ENCODE measurements at regions not wholly inside any gene's neighbourhood (a gene's known extent, or its start where the extent isn't known, plus 50 kb on each side); places are given as distances from the start of the nearest gene placed in this dataset.

DNA sequence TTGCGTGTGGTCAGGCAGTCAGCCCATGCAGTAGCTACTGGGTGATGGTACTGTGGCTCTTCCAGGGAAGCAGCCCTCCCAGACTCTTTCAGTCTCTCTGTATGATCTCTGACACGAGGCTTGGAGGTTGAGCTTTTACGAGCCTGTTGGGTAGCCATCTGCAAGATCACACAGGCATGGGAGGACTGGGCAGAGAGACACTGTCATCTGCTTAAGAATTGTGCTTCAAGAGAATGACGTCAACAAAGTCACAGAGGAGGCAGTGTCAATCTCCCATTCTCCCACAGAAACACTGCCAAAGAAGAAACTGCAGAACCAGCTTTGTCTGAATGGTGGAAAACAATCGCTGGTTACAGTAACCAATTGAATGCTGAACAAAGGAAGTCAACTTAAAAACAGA is 78.4 kb upstream of the MC2R start:
- TF ChIP-seq, protein P1, sequence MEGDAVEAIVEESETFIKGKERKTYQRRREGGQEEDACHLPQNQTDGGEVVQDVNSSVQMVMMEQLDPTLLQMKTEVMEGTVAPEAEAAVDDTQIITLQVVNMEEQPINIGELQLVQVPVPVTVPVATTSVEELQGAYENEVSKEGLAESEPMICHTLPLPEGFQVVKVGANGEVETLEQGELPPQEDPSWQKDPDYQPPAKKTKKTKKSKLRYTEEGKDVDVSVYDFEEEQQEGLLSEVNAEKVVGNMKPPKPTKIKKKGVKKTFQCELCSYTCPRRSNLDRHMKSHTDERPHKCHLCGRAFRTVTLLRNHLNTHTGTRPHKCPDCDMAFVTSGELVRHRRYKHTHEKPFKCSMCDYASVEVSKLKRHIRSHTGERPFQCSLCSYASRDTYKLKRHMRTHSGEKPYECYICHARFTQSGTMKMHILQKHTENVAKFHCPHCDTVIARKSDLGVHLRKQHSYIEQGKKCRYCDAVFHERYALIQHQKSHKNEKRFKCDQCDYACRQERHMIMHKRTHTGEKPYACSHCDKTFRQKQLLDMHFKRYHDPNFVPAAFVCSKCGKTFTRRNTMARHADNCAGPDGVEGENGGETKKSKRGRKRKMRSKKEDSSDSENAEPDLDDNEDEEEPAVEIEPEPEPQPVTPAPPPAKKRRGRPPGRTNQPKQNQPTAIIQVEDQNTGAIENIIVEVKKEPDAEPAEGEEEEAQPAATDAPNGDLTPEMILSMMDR (IDR thresholded peaks at IDR 0.05; ENCODE audit: control extremely low read depth in 1 of 3, insufficient read depth in 1 of 3, low read depth in 1 of 3, low read length in 3 of 3) = no peak
- no peak for TF ChIP-seq SRF (IDR thresholded peaks at IDR 0.05; ENCODE audit: low read depth, low read length)
- TF ChIP-seq SIN3A (conservative IDR thresholded peaks at IDR 0.05 in 1 of 2, IDR thresholded peaks at IDR 0.05 in 1 of 2; ENCODE audit: low read depth in 1 of 2, low read length in 2 of 2) = no peak
- no peak for TF ChIP-seq TCF12 (IDR thresholded peaks at IDR 0.05; ENCODE audit: low read depth, low read length)
- no peak for TF ChIP-seq KDM5A (IDR thresholded peaks at IDR 0.05; ENCODE audit: low read length)
- no peak for TF ChIP-seq ASH2L (IDR thresholded peaks at IDR 0.05; ENCODE audit: low read length)
- no peak for TF ChIP-seq CBX5 (IDR thresholded peaks at IDR 0.05; ENCODE audit: low read depth, low read length)
- no peak for TF ChIP-seq POLR2AphosphoS5 (IDR thresholded peaks at IDR 0.05; ENCODE audit: low read depth, low read length)
- TF ChIP-seq POLR2A (IDR thresholded peaks at IDR 0.05; ENCODE audit: control extremely low read depth in 1 of 2, low read depth in 2 of 2, low read length in 2 of 2) = no peak
- no peak for TF ChIP-seq EZH2 (IDR thresholded peaks at IDR 0.05; ENCODE audit: low read depth, low read length, severe bottlenecking)
